ENCODE measurements at regions not wholly inside any gene's neighbourhood (a gene's known extent, or its start where the extent isn't known, plus 50 kb on each side); places are given as distances from the start of the nearest gene placed in this dataset.

- no peak for TF ChIP-seq POLR2AphosphoS5 (IDR thresholded peaks at IDR 0.05)
- no peak for TF ChIP-seq CTCF (IDR thresholded peaks at IDR 0.05)
- TF ChIP-seq EP300 (IDR thresholded peaks at IDR 0.05) = no peak
These were observed 449.8 kb upstream of the RGPD4 start for GRCh38 chr2:107376909-107377308.

Data from upper lobe of left lung (tissue), 4 donors.